Ecto neural progenitor cell (in vitro differentiated cells): ENCODE measurements at regions not wholly inside any gene's neighbourhood (a gene's known extent, or its start where the extent isn't known, plus 50 kb on each side); places are given as distances from the start of the nearest gene placed in this dataset.

Source experiments
- DNase-seq: peaks from one replicate; pipeline ENCODE4 v3.0.0-alpha.2; 2018; ENCODE audit warnings: low spot score

- DNase-seq: no peak
Measured at GRCh38 chr16:85376292-85377095, 236.6 kb upstream of the GSE1 start.

- no peak for DNase-seq
Measured at GRCh38 chr16:85377388-85378144, 235.6 kb upstream of the GSE1 start.

GRCh38 chr16:85378145-85379040 is 234.7 kb upstream of the GSE1 start:
- no peak for DNase-seq

GRCh38 chr16:85379041-85380001 is 233.8 kb upstream of the GSE1 start:
- no peak for DNase-seq

- DNase-seq: no peak
Measured at GRCh38 chr16:85380002-85380395, 233.1 kb upstream of the GSE1 start.

GRCh38 chr16:85380905-85381737 is 232.0 kb upstream of the GSE1 start:
- DNase-seq: no peak

GRCh38 chr16:85381738-85382592 is 231.2 kb upstream of the GSE1 start:
- no peak for DNase-seq

- DNase-seq: no peak
Measured at GRCh38 chr16:85382717-85383118, 230.4 kb upstream of the GSE1 start.

GRCh38 chr16:85383836-85384832 is 229.0 kb upstream of the GSE1 start:
- no peak for DNase-seq

GRCh38 chr16:85384833-85385462 is 228.2 kb upstream of the GSE1 start:
- no peak for DNase-seq

GRCh38 chr16:85385463-85386331 is 227.4 kb upstream of the GSE1 start:
- no peak for DNase-seq

- DNase-seq: no peak
Measured at GRCh38 chr16:85386467-85387170, 226.5 kb upstream of the GSE1 start.

GRCh38 chr16:85387171-85387507 is 226.0 kb upstream of the GSE1 start:
- DNase-seq: no peak

GRCh38 chr16:85387731-85388295 is 225.3 kb upstream of the GSE1 start:
- DNase-seq: no peak

GRCh38 chr16:85389679-85390470 is 223.2 kb upstream of the GSE1 start:
- no peak for DNase-seq
